Heart left ventricle (tissue), 16 donors: ENCODE measurements at regions not wholly inside any gene's neighbourhood (a gene's known extent, or its start where the extent isn't known, plus 50 kb on each side); places are given as distances from the start of the nearest gene placed in this dataset.
"Not testable (repeated sequence)": the region's sequence is repeated elsewhere in the genome, so short reads cannot be mapped to it uniquely, and the experiment has no call there.

ENCODE experiments used
- ATAC-seq, 4 donors: fragments of 200-7000 bp; cut with Tn5 transposase; one replicate each; pipeline ENCODE4 v1.9.1; 2020 to 2022; ENCODE audit warnings: moderate library complexity in 4 of 4, mild to moderate bottlenecking in 3 of 4, moderate number of reproducible peaks in 1 of 4
- DNase-seq, 5 donors: peaks; one replicate each; pipeline ENCODE4 v3.0.0-alpha.2; 2020
- H3K27ac ChIP-seq, 12 donors: fragments of 200-600 bp; sonication (generic) in 4 of 12; one replicate each; pipeline versions ENCODE4 v1.5.0 to v1.8.0; 2016 to 2022; ENCODE audit warnings: mild to moderate bottlenecking in 2 of 12
- H3K27me3 ChIP-seq, 9 donors: fragments of 200-600 bp; sonication (generic) in 2 of 9; one replicate each; pipeline versions ENCODE4 v1.5.1 to v1.8.0; 2016 to 2022; ENCODE audit warnings: mild to moderate bottlenecking in 3 of 9
- H3K36me3 ChIP-seq, 9 donors: fragments of 200-600 bp; sonication (generic) in 2 of 9; one replicate each; pipeline versions ENCODE4 v1.5.0 to v1.8.0; 2018 to 2022; ENCODE audit warnings: mild to moderate bottlenecking in 2 of 9
- H3K4me1 ChIP-seq, 12 donors: fragments of 200-600 bp; sonication (generic) in 4 of 12; one replicate each; pipeline versions ENCODE4 v1.5.0 to v1.8.0; 2016 to 2022; ENCODE audit warnings: mild to moderate bottlenecking in 3 of 12
- H3K4me3 ChIP-seq, 12 donors: fragments of 200-600 bp; sonication (generic) in 4 of 12; one replicate each; pipeline versions ENCODE4 v1.5.0 to v1.8.0; 2017 to 2022; ENCODE audit warnings: mild to moderate bottlenecking in 9 of 12, moderate library complexity in 4 of 12
- H3K9me3 ChIP-seq, 12 donors: fragments of 200-600 bp; sonication (generic) in 4 of 12; one replicate each; pipeline versions ENCODE4 v1.5.0 to v1.8.0; 2016 to 2022; ENCODE audit warnings: mild to moderate bottlenecking in 1 of 12
- CTCF ChIP-seq, 12 donors: fragments of 200-600 bp; sonication (generic) in 4 of 12; IDR thresholded peaks; one replicate each; pipeline versions ENCODE4 v1.5.0 to v1.8.0; 2018 to 2022; ENCODE audit warnings: antibody characterized with exemption in 12 of 12, mild to moderate bottlenecking in 5 of 12
- POLR2A ChIP-seq, 2 donors: fragments of 450-650 bp; IDR thresholded peaks; one replicate each; pipeline ENCODE4 v1.6.1; 2017; ENCODE audit warnings: antibody characterized with exemption in 2 of 2, mild to moderate bottlenecking in 2 of 2, moderate library complexity in 2 of 2
- WGBS, 4 donors: extraction: QIAGEN DNeasy Blood & Tissue Kit in 2 of 4; methylation state at CpG; one replicate each; pipeline versions ENCODE4 v1.1.5 to v1.1.7; 2013 to 2018; 5-methylcytosine and 5-hydroxymethylcytosine counted together
- intact Hi-C, 10 donors: fragments of 100-400 bp; cut with DNase I; formaldehyde crosslinking; loops; one replicate each; pipeline versions ENCODE4 v1.11.1 to v1.14.2; 2022
- donor health status: ischemic (EF 13 %, LVEDD 7.1; RV severe dilation, severe dysfunction).
- donor health status: healthy with polysubstance abuse.
- donor health status: DM: no; HTN: yes; CAD: no.
- donor health status: DM: no; HTN: no; CAD: no.
- donor health status: ischemic (EF 25% LVEDD 6.9; RV normal size, moderate dysfunction).
- donor health status: ischemic (EF 25% LVEDD 5.7; RV mildly dilated, moderate dysfunction).
- donor health status: healthy.
- donor health status: DM: yes; HTN: yes; CAD: no.
- donor health status: ischemic (EF 35%, LVEDD 5.7; RV mildly dilated, moderate dysfunction).
- donor health status: nonischemic (EF 11% LVEDD 7.7; RV severe dilation, severe dysfunction).
- donor health status: DM: yes; HTN: yes; CAD: no.
- donor health status: PGD.
- donor health status: ischemic (EF 29% LVEDD 5.4; RV normal size, mild dysfunction).
- donor health status: nonischemic (EF 23%, LVEDD 6.1; RV moderate dilation, normal function).

- DNase-seq: no peak
- H3K4me3 ChIP-seq: no peak overlapping the region
- H3K27ac ChIP-seq: no peak overlapping the region
- no peak for TF ChIP-seq POLR2A (IDR thresholded peaks at IDR 0.05)
- TF ChIP-seq CTCF (IDR thresholded peaks at IDR 0.05): no peak
- peaks cover 0 to 13% (median 0%) of the 10 kb centered on the region in 12 donors for H3K4me1 ChIP-seq
- no peaks in the 10 kb centered on the region for H3K36me3 ChIP-seq
- H3K27me3 ChIP-seq: no peaks in the 10 kb centered on the region
- no peaks in the 10 kb centered on the region for H3K9me3 ChIP-seq
- 74 to 95% (median 92%) methylated on average over 5 of the region's 5 CpGs for WGBS, 4 donors
- intact Hi-C loops: no loop called here
- no peak for ATAC-seq
Observed at GRCh38 chr4:125642645-125643044, 327.9 kb downstream of the FAT4 start.

GRCh38 chr4:125649452-125649851 lies 334.7 kb downstream of the FAT4 start:
- Histone ChIP-seq H3K36me3 (no peaks in the 10 kb centered on the region), H3K27me3 (no peaks in the 10 kb centered on the region), H3K27ac (no peak overlapping the region), H3K4me3 (no peak overlapping the region), H3K4me1 (no peaks in the 10 kb centered on the region), H3K9me3 (no peaks in the 10 kb centered on the region)
- ATAC-seq: no peak
- DNase-seq: no peak
- TF ChIP-seq POLR2A (IDR thresholded peaks at IDR 0.05): no peak
- TF ChIP-seq CTCF (IDR thresholded peaks at IDR 0.05): no peak
- intact Hi-C loops: no loop called here
- 92 to 96% (median 94%) methylated on average over 6 of the region's 6 CpGs for WGBS, 4 donors

- Histone ChIP-seq H3K27ac (no peak overlapping the region), H3K36me3 (no peaks in the 10 kb centered on the region), H3K4me3 (no peak overlapping the region), H3K4me1 (no peaks in the 10 kb centered on the region), H3K27me3 (no peaks in the 10 kb centered on the region), H3K9me3 (no peaks in the 10 kb centered on the region)
- DNase-seq (no peak), ATAC-seq (no peak)
- intact Hi-C loops: no loop called here
- TF ChIP-seq POLR2A (IDR thresholded peaks at IDR 0.05) (no peak), CTCF (IDR thresholded peaks at IDR 0.05) (no peak)
Observed at GRCh38 chr4:125650557-125650956, 335.8 kb downstream of the FAT4 start.

- H3K27me3 ChIP-seq, H3K4me1 ChIP-seq, DNase-seq, H3K9me3 ChIP-seq, H3K4me3 ChIP-seq, intact Hi-C loops, H3K27ac ChIP-seq, H3K36me3 ChIP-seq, ATAC-seq: not testable (repeated sequence)
- WGBS, 4 donors: 94 to 100% (median 96%) methylated on average over 17 to 33 of the region's 33 CpGs
Observed at GRCh38 chr4:125651707-125652357, 337.1 kb downstream of the FAT4 start.

GRCh38 chr4:125658773-125659172 lies 344.0 kb downstream of the FAT4 start:
- no peak overlapping the region for H3K4me3 ChIP-seq
- TF ChIP-seq CTCF (IDR thresholded peaks at IDR 0.05): no peak
- no peak for TF ChIP-seq POLR2A (IDR thresholded peaks at IDR 0.05)
- no peaks in the 10 kb centered on the region for H3K9me3 ChIP-seq
- H3K27me3 ChIP-seq: no peaks in the 10 kb centered on the region
- no peaks in the 10 kb centered on the region for H3K36me3 ChIP-seq
- no peaks in the 10 kb centered on the region for H3K4me1 ChIP-seq
- intact Hi-C loops: no loop called here
- DNase-seq (no peak), ATAC-seq (no peak)
- no peak overlapping the region for H3K27ac ChIP-seq
